Calu3 (cell line): ENCODE measurements at regions not wholly inside any gene's neighbourhood (a gene's known extent, or its start where the extent isn't known, plus 50 kb on each side); places are given as distances from the start of the nearest gene placed in this dataset.
"Not testable (repeated sequence)": the region's sequence is repeated elsewhere in the genome, so short reads cannot be mapped to it uniquely, and the experiment has no call there.

Source experiments
- BruUV-seq: library from RNA; stranded (reverse); fragments of 400-500 nt; replicated peaks from 2 replicates; lab custom pipeline; 2021; lab: Mats Ljungman, UMichigan
- CTCF ChIA-PET: fragments of 300-600 bp; sonication (Branson Sonifier 250); formaldehyde crosslinking; loops from one replicate; lab custom pipeline; 2022; ENCODE audit warnings: antibody characterized with exemption; lab: Charles Lee
- DNase-seq: peaks from one replicate; pipeline ENCODE4 v3.0.0; 2022
- H3K27ac Mint-ChIP-seq: one replicate; pipeline ENCODE4 v1.8.0; 2022; ENCODE audit warnings: mixed read lengths; ENCODE audit not compliant: unreplicated experiment
- H3K27me3 Mint-ChIP-seq: one replicate; pipeline ENCODE4 v1.8.0; 2022; ENCODE audit warnings: mixed read lengths; ENCODE audit not compliant: unreplicated experiment
- H3K36me3 Mint-ChIP-seq: one replicate; pipeline ENCODE4 v1.8.0; 2022; ENCODE audit warnings: mild to moderate bottlenecking, moderate library complexity, mixed read lengths; ENCODE audit not compliant: insufficient read depth, unreplicated experiment
- H3K4me1 Mint-ChIP-seq: one replicate; pipeline ENCODE4 v1.8.0; 2022; ENCODE audit warnings: mild to moderate bottlenecking, low read depth, mixed read lengths; ENCODE audit not compliant: unreplicated experiment
- H3K4me3 Mint-ChIP-seq: one replicate; pipeline ENCODE4 v1.8.0; 2022; ENCODE audit warnings: mild to moderate bottlenecking, low read depth, moderate library complexity, mixed read lengths; ENCODE audit not compliant: unreplicated experiment
- H3K9me3 Mint-ChIP-seq: one replicate; pipeline ENCODE4 v1.8.0; 2022; ENCODE audit warnings: low read depth, mixed read lengths; ENCODE audit not compliant: unreplicated experiment
- intact Hi-C: fragments of 100-400 bp; cut with micrococcal nuclease; formaldehyde crosslinking; loops from one replicate; pipeline ENCODE4 v1.10.0; 2022; ENCODE audit not compliant: unreplicated experiment
- TF ChIP-seq, protein P1 (sequence below): fragments of 200-600 bp; IDR thresholded peaks from one replicate; pipeline ENCODE4 v1.8.0; 2022; ENCODE audit warnings: antibody characterized with exemption; ENCODE audit not compliant: unreplicated experiment

DNA sequence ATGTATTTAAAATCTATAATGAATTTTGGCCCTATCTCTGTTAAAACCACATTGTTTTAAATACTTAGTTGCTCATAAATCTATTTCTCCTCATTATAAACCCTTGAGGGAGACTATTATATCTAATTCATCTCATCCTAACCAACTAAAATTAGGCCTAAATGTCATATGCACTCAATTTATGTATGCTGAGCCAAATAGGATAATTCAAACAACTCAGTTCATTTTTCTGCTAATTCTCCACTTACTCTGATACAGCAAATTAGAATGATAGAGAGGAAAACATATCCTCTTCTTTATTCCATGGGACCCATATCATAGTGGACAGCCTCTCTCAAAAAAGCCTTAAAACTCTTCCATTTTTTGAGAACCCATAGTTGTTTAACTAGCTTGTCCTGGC lies 80.3 kb upstream of the TET2 start:
- CTCF ChIA-PET: no interaction called here
- BruUV-seq: no TSS peak

DNA sequence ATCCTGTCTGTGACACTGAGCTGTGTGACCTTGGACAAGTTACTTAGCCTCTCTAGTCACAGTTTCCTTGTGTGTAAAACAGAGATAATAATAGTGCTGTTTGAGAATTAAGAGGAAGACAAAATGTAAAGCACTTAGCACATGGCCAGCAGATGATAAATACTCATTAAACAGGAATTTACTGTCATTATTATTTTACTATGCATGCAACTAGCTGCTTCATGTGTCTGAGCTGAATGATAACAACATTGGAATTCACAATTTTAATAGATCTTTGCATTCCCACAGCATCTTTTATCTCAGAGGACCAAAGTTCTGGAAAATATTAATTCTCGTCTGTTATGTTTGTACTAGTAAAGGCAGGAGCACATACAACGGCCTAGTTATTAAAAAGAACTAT lies 79.2 kb upstream of the TET2 start:
- DNase-seq: no peak
- no peak overlapping the region for H3K27ac Mint-ChIP-seq
- no peaks in the 10 kb centered on the region for H3K36me3 Mint-ChIP-seq
- TF ChIP-seq, protein P1, sequence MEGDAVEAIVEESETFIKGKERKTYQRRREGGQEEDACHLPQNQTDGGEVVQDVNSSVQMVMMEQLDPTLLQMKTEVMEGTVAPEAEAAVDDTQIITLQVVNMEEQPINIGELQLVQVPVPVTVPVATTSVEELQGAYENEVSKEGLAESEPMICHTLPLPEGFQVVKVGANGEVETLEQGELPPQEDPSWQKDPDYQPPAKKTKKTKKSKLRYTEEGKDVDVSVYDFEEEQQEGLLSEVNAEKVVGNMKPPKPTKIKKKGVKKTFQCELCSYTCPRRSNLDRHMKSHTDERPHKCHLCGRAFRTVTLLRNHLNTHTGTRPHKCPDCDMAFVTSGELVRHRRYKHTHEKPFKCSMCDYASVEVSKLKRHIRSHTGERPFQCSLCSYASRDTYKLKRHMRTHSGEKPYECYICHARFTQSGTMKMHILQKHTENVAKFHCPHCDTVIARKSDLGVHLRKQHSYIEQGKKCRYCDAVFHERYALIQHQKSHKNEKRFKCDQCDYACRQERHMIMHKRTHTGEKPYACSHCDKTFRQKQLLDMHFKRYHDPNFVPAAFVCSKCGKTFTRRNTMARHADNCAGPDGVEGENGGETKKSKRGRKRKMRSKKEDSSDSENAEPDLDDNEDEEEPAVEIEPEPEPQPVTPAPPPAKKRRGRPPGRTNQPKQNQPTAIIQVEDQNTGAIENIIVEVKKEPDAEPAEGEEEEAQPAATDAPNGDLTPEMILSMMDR: no peak
- H3K9me3 Mint-ChIP-seq: no peaks in the 10 kb centered on the region
- intact Hi-C loops: no loop called here
- H3K4me3 Mint-ChIP-seq: no peak overlapping the region
- CTCF ChIA-PET: no interaction called here
- no peaks in the 10 kb centered on the region for H3K4me1 Mint-ChIP-seq
- no peaks in the 10 kb centered on the region for H3K27me3 Mint-ChIP-seq
- no TSS peak for BruUV-seq

More for the DNA sequence above, 80.3 kb upstream of the TET2 start:
- no peaks in the 10 kb centered on the region for H3K9me3 Mint-ChIP-seq
- no peak overlapping the region for H3K4me3 Mint-ChIP-seq
- H3K27ac Mint-ChIP-seq: no peak overlapping the region
- no peaks in the 10 kb centered on the region for H3K36me3 Mint-ChIP-seq
- intact Hi-C loops: no loop called here
- TF ChIP-seq, protein P1: no peak
- H3K27me3 Mint-ChIP-seq: no peaks in the 10 kb centered on the region
- H3K4me1 Mint-ChIP-seq: peaks cover 4% of the 10 kb centered on the region
- no peak for DNase-seq

DNA sequence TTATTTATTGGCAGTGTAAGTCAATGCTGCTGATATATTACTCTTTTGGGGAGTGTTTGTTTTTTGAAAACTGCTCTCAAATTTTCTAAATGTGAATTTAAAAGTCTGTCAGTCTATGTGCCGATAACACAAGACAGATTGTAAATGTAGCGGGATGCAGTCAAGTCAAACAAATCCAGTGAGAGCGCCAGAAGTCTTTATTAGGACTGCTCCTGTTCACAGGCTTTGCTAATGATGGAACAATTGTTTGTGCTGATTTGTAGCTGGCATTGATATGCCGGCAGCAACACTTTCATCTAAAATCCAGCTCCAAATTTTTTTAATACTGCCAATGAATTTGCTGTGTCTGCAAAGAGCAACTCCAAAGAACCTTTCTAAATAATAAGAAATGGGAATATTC lies 78.7 kb upstream of the TET2 start:
- Mint-ChIP-seq H3K4me1 (no peaks in the 10 kb centered on the region), H3K27me3 (no peaks in the 10 kb centered on the region), H3K4me3 (no peak overlapping the region), H3K36me3 (no peaks in the 10 kb centered on the region), H3K27ac (no peak overlapping the region), H3K9me3 (no peaks in the 10 kb centered on the region)
- intact Hi-C loops: no loop called here
- CTCF ChIA-PET: interaction anchor here (0.7 kb wide), 1 partner anchor 18 kb away, joined by 4 read pairs; no protein-coding TSS in a partner anchor
- TF ChIP-seq, protein P1: no peak
- DNase-seq: no peak
- BruUV-seq: no TSS peak

DNA sequence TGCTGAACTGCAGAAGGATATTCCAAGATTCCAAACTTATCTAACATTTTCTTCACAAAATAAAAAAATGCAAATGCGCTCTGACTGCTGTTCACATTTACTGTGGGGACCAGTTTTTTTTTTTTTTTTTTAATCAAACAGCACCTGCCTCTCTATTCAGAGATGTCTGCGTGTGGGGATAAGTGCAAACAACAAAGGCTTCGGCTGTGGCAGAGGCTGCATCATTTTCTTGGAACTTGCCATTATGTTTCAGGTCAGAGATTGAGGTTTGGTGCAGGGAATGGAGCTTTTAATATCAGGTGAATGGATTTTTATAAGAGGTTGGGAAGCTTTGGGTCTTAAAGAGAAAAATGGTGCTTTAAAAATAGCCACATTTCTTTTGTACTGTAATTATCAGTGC lies 78.2 kb upstream of the TET2 start:
- no peak for DNase-seq
- TF ChIP-seq, protein P1: no peak
- Mint-ChIP-seq H3K27ac (no peak overlapping the region), H3K27me3 (no peaks in the 10 kb centered on the region), H3K36me3 (no peaks in the 10 kb centered on the region), H3K4me3 (no peak overlapping the region), H3K9me3 (no peaks in the 10 kb centered on the region), H3K4me1 (no peaks in the 10 kb centered on the region)
- intact Hi-C loops: no loop called here
- BruUV-seq: no TSS peak
- CTCF ChIA-PET: interaction anchor here (0.7 kb wide), 1 partner anchor 18 kb away, joined by 4 read pairs; no protein-coding TSS in a partner anchor

DNA sequence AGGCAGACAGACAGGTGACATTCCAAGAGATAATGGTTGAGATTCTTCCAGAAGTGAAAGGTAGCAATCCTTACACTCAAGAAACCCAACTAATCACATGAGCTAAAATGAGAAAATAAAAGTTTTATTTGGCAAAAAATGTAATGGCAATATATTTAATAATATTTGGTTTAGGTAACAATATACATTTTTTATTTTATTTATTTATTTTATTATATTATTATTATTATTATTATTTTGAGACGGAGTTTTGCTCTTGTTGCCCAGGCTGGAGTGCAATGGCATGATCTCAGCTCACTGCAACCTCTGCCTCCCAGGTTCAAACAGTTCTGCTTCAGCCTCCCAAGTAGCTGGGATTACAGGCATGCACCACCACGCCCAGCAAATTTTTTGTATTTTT lies 74.6 kb upstream of the TET2 start:
- intact Hi-C loops, H3K27ac Mint-ChIP-seq, H3K36me3 Mint-ChIP-seq, BruUV-seq, H3K4me3 Mint-ChIP-seq, CTCF ChIA-PET, H3K27me3 Mint-ChIP-seq, DNase-seq, H3K4me1 Mint-ChIP-seq, H3K9me3 Mint-ChIP-seq: not testable (repeated sequence)
